GM12865 (cell line): ENCODE measurements at regions not wholly inside any gene's neighbourhood (a gene's known extent, or its start where the extent isn't known, plus 50 kb on each side); places are given as distances from the start of the nearest gene placed in this dataset.

Source experiments
- DNase-seq: peaks from one replicate; pipeline ENCODE4 v3.0.0; 2010; ENCODE audit warnings: low read depth
- H3K4me3 ChIP-seq: 2 replicates; pipeline ENCODE4 v1.5.1; 2011; ENCODE audit warnings: mild to moderate bottlenecking, low read depth, low read length, control low read depth
- TF ChIP-seq, protein P1 (sequence below): IDR thresholded peaks from 2 replicates; pipeline ENCODE4 v1.5.1; 2011; ENCODE audit warnings: low read length, control low read depth, low read depth, inconsistent platforms; ENCODE audit not compliant: insufficient read depth; ENCODE audit errors: missing control alignments

DNA sequence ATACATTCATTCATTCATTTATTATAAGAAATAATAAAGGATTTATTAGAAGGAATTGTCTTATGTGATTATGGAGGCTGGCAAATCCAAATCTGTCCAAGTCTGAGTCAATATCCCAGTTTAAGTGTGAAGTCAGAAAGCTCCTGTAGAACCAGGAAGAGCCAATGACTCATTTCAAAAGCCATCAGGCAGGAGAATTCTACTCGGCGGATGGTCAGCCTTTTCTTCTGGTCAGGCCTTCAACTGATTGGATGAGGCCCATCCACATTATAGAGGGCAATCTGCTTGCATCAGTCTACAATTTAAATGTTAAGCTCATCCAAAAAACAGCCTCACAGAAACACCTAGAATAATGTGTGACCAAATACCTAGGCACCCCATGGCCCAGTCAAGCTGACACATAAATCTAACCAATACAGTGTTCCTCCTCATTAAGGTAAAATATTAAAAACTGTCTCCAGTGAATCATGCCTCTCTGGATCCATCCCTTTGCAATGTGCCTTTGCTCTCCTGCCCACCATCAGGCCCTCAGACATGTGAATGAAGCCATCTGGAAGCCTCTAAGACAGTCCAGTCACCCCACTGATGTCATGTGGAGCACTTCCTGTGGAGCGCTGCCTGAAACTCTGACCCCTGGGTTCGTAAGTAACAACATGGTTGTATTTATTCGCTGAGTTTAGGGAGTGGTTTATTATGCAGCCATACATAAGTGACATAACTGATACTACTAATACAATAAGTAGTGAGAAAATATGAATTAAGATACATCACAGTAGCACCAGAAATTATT is 69.2 kb upstream of the WSB1 start:
- no peak for DNase-seq
- no peak overlapping the region for H3K4me3 ChIP-seq
- TF ChIP-seq, protein P1, sequence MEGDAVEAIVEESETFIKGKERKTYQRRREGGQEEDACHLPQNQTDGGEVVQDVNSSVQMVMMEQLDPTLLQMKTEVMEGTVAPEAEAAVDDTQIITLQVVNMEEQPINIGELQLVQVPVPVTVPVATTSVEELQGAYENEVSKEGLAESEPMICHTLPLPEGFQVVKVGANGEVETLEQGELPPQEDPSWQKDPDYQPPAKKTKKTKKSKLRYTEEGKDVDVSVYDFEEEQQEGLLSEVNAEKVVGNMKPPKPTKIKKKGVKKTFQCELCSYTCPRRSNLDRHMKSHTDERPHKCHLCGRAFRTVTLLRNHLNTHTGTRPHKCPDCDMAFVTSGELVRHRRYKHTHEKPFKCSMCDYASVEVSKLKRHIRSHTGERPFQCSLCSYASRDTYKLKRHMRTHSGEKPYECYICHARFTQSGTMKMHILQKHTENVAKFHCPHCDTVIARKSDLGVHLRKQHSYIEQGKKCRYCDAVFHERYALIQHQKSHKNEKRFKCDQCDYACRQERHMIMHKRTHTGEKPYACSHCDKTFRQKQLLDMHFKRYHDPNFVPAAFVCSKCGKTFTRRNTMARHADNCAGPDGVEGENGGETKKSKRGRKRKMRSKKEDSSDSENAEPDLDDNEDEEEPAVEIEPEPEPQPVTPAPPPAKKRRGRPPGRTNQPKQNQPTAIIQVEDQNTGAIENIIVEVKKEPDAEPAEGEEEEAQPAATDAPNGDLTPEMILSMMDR = no peak

DNA sequence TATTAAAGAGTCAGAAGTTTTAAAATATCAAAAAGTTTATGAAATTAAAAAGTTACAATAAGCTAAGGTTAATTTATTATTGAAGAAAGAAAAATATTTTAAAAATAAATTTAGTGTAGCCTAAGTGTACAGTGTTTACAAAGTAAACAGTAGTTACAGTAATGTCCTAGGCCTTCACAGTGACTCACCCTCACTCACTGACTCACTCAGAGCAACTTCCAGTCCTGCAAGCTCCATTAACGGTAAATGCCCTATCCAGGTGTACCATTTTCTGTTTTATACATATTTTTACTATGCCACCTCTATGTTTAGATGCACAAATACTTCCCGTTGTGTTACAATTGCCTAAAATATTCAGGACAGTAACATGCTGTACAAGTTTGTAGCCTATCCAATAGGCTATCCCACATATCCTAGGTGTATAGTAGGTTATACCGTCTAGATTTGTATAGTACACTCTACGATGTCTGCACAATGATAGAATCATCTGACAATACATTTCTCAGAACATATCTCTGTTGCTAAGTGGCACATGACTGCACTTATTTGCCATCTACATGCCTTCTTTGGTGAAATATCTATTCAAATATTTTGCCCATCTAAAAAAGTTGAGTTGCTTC is 67.2 kb upstream of the WSB1 start:
- TF ChIP-seq, protein P1 = no peak
- no peak overlapping the region for H3K4me3 ChIP-seq
- no peak for DNase-seq

DNA sequence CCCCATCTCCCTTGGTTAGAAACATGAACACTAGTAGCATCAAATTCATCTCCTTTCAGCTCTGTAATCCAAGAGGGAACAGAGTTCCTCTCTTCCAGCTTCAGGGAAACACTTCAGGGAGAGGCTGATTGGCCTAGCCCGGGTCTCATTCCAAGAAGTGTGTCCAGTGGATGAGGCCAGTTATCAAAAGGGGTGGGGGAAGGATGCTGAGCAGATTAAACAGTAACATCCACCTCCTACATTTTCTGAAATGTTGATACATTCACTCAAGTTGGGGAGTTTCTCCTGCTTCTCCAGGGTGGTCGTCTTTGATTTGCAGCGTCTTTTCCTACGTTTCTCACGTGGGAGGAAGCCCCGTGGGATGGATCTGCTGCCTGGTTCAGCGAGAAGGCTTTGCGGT is 62.9 kb upstream of the WSB1 start:
- no peak overlapping the region for H3K4me3 ChIP-seq
- TF ChIP-seq, protein P1 = no peak

DNA sequence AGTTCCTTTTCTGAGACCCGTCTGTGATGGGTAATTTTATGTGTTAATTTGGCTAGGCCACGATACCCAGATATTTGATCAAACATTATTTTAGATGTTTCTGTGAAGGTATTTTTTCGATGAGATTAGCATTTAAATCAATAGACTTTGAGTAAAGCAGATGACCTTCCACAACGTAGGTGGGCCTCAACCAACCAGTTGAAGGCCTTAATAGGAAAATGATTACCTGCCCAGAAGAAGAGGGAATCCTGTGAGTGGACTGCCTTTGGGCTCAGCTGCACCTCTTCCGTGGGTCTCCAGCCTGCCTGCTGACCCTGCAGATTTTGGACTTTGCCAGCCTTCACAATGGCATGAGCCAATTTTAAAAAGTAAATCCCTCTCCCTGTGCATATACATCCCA is 61.6 kb upstream of the WSB1 start:
- TF ChIP-seq, protein P1 = no peak
- no peak for DNase-seq

More for the DNA sequence above, 62.9 kb upstream of the WSB1 start:
- DNase-seq = no peak

DNA sequence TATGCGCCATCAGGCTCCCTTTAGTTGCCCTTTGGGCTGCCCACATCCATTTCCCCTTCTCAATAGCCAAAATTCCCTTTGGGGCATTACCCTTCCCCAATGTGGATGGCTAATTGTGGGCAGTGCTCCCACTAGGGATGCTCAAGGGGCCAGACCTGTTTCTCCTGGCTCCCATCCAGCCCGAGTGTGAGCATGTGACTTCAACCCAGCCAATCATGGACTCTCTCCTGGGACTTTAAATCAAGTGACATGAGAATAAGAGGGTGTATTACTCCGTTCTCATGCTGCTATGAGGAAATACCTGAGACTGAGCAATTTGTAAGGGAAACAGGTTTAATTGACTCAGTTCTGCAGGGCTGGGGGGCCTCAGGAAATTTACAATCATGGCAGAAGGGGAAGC is 60.9 kb upstream of the WSB1 start:
- TF ChIP-seq, protein P1 = no peak
- H3K4me3 ChIP-seq = no peak overlapping the region
- DNase-seq = no peak

More for the DNA sequence above, 61.6 kb upstream of the WSB1 start:
- H3K4me3 ChIP-seq = no peak overlapping the region

DNA sequence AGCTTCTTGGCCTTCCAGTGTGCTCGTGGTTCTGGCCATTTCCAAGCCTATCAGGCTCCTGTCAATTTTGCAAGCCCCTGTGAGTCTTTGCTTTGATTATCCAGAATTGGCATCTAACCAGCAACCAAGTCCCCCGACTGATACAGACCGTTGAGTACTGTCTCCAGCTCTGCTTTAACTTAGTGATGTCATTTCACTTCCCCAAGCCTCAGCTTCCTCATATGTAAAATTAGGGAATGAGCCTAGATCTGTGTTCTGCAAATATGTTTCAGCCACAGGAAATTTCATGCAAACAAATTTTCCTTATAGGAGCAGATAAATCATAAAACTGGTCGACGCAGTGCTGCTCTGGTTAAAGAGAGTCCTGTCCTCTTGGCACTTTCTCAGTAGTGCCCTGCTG is 60.1 kb upstream of the WSB1 start:
- DNase-seq = no peak
- H3K4me3 ChIP-seq = no peak overlapping the region
- TF ChIP-seq, protein P1 = no peak
